NCI-H2196 (cell line): ENCODE measurements at regions not wholly inside any gene's neighbourhood (a gene's known extent, or its start where the extent isn't known, plus 50 kb on each side); places are given as distances from the start of the nearest gene placed in this dataset.
"Not testable (repeated sequence)": the region's sequence is repeated elsewhere in the genome, so short reads cannot be mapped to it uniquely, and the experiment has no call there.

Experiments
- DNase-seq: peaks from one replicate; lab custom pipeline; 2025; ENCODE audit not compliant: unreplicated experiment; lab: John Stamatoyannopoulos, UW

- DNase-seq = not testable (repeated sequence)
Observed at GRCh38 chr6:11457422-11457821, 80.1 kb upstream of the TMEM170B start.

- not testable (repeated sequence) for DNase-seq
Observed at GRCh38 chr6:11452106-11452505, 85.4 kb upstream of the TMEM170B start.

GRCh38 chr6:11450037-11450436, 87.5 kb upstream of the TMEM170B start:
- no peak for DNase-seq

GRCh38 chr6:11449408-11449807, 88.1 kb upstream of the TMEM170B start:
- no peak for DNase-seq

GRCh38 chr6:11448038-11448437, 89.5 kb upstream of the TMEM170B start:
- no peak for DNase-seq

GRCh38 chr6:11447265-11447664, 90.3 kb upstream of the TMEM170B start:
- DNase-seq = no peak

- no peak for DNase-seq
Observed at GRCh38 chr6:11445146-11445545, 92.4 kb upstream of the TMEM170B start.

- DNase-seq = not testable (repeated sequence)
Observed at GRCh38 chr6:11443125-11443524, 94.4 kb upstream of the TMEM170B start.

- DNase-seq = no peak
Observed at GRCh38 chr6:11442495-11442894, 95.1 kb upstream of the TMEM170B start.

- no peak for DNase-seq
Observed at GRCh38 chr6:11439876-11440275, 97.7 kb upstream of the TMEM170B start.

GRCh38 chr6:11439017-11439420, 98.5 kb upstream of the TMEM170B start:
- DNase-seq = no peak

GRCh38 chr6:11437824-11438459, 99.6 kb upstream of the TMEM170B start:
- DNase-seq = no peak

GRCh38 chr6:11436508-11437096, 100.9 kb upstream of the TMEM170B start:
- no peak for DNase-seq

- no peak for DNase-seq
Observed at GRCh38 chr6:11434565-11435326, 102.8 kb upstream of the TMEM170B start.

GRCh38 chr6:11433860-11434259, 103.7 kb upstream of the TMEM170B start:
- no peak for DNase-seq

- DNase-seq = no peak
Observed at GRCh38 chr6:11432713-11433450, 104.7 kb upstream of the TMEM170B start.

GRCh38 chr6:11432091-11432490, 105.5 kb upstream of the TMEM170B start:
- no peak for DNase-seq

- no peak for DNase-seq
Observed at GRCh38 chr6:11431455-11431937, 106.1 kb upstream of the TMEM170B start.

GRCh38 chr6:11430036-11430435, 107.5 kb upstream of the TMEM170B start:
- no peak for DNase-seq

GRCh38 chr6:11429577-11429976, 108.0 kb upstream of the TMEM170B start:
- DNase-seq = no peak

GRCh38 chr6:11428895-11429294, 108.7 kb upstream of the TMEM170B start:
- no peak for DNase-seq
